Small intestine (tissue), 7 donors: ENCODE measurements at regions not wholly inside any gene's neighbourhood (a gene's known extent, or its start where the extent isn't known, plus 50 kb on each side); places are given as distances from the start of the nearest gene placed in this dataset.
A peak's percentile ranks its signal among the peaks of the same experiment; 100 is the strongest.

Experiments
- DNase-seq, 2 donors: peaks; one replicate each; pipeline versions ENCODE4 v3.0.0 to v3.0.0-alpha.2; 2013
- FAIRE-seq: peaks from 2 replicates; lab custom pipeline; 2012; peaks lifted over from hg19 to GRCh38; lab: Jason Lieb, UNC
- H3K27ac ChIP-seq, 3 donors: one replicate each; pipeline ENCODE4 v1.5.1; 2013; ENCODE audit warnings: low read length in 2 of 3, mild to moderate bottlenecking in 2 of 3, control low read depth in 1 of 3, inconsistent platforms in 1 of 3, low read depth in 1 of 3, moderate library complexity in 1 of 3
- H3K27me3 ChIP-seq, 3 donors: one replicate each; pipeline ENCODE4 v1.6.1; 2013; ENCODE audit warnings: low read length in 3 of 3, inconsistent platforms in 1 of 3; ENCODE audit not compliant: control insufficient read depth in 3 of 3, insufficient read depth in 3 of 3
- H3K36me3 ChIP-seq, 3 donors: one replicate each; pipeline ENCODE4 v1.6.1; 2013; ENCODE audit warnings: low read length in 3 of 3, inconsistent platforms in 1 of 3, low read depth in 1 of 3, mild to moderate bottlenecking in 1 of 3, moderate library complexity in 1 of 3; ENCODE audit not compliant: control insufficient read depth in 3 of 3, insufficient read depth in 2 of 3
- H3K4me1 ChIP-seq, 3 donors: one replicate each; pipeline ENCODE4 v1.6.1; 2013; ENCODE audit warnings: low read length in 2 of 3, inconsistent platforms in 1 of 3, low read depth in 1 of 3, mild to moderate bottlenecking in 1 of 3, moderate library complexity in 1 of 3; ENCODE audit not compliant: control insufficient read depth in 3 of 3, insufficient read depth in 2 of 3
- H3K4me3 ChIP-seq, 3 donors: one replicate each; pipeline ENCODE4 v1.5.1; 2013; ENCODE audit warnings: low read length in 3 of 3, control low read depth in 1 of 3, inconsistent platforms in 1 of 3, low read depth in 1 of 3, mild to moderate bottlenecking in 1 of 3, moderate library complexity in 1 of 3
- H3K9me3 ChIP-seq, 2 donors: one replicate each; pipeline ENCODE4 v1.6.1; 2013; ENCODE audit warnings: low read depth in 1 of 2, low read length in 1 of 2; ENCODE audit not compliant: control insufficient read depth in 2 of 2, insufficient read depth in 1 of 2
- WGBS, 3 donors: extraction: QIAGEN DNeasy Blood & Tissue Kit; methylation state at CpG; one replicate each; pipeline ENCODE4 v1.1.7; 2013; 5-methylcytosine and 5-hydroxymethylcytosine counted together
- donor health status: healthy with polysubstance abuse.
- donor health status: control.
- donor health status: control.
- donor health status: Bipolar disorder and iron deficiency.
- donor health status: healthy.

DNA sequence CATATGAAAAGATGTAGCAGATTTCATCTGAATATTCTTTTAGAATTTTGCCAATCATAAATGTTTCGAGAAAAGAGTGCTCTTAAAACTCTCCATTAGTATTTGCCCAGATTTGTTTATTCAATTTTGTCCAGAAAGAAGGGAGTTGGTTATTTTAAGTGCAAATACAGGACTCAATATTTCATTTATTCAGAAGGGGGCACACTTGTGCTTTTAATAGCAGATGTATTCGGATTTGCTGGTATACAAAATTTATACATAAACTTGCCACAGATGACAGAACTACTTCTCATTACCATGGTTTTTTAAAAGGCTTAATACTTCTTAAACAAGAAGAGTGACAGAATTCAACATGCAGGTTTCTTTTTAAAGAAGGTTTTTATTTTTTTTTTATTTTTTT lies 69.8 kb upstream of the GRM7 start:
- no peaks in the 10 kb centered on the region for H3K27me3 ChIP-seq
- FAIRE-seq: no peak
- no peaks in the 10 kb centered on the region for H3K36me3 ChIP-seq
- DNase-seq: no peak
- no peak overlapping the region for H3K27ac ChIP-seq
- no peaks in the 10 kb centered on the region for H3K9me3 ChIP-seq
- no peaks in the 10 kb centered on the region for H3K4me1 ChIP-seq
- 42 to 76% (median 67%) methylated on average over 2 of the region's 2 CpGs for WGBS, 3 donors
- no peak overlapping the region for H3K4me3 ChIP-seq

DNA sequence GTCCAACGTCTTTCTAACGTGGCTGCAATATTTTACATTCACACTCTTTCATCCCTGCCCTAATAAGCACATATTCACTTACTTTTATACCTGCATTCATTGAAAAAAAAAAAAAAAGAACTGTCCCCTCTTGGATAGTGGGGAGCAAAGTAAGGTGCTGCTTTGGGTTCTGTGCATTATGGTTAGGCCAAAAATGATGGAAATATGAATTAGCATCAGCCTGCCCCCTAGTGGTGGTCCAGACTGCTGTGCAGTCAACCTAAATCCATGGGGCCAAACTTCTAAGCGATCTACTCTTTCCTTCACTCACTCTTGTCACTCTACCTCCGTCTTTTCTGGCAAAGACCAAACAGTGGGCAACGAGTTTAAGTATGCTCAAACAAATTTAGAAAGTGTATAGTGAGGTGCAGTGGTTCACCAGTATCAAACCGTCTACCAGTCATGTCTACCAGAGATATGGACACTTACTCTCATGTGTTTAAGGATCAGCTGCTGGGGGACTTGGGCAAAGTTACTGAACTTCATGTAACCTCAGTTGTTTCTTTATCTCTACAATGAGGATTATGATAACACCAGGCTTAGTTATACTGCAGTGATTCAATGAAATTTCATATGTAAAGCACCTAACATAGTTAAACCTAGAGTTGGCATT lies 61.5 kb upstream of the GRM7 start:
- 43 to 61% (median 46%) methylated on average over 6 of the region's 6 CpGs for WGBS, 3 donors
- Histone ChIP-seq H3K9me3 (no peaks in the 10 kb centered on the region), H3K4me1 (no peaks in the 10 kb centered on the region), H3K36me3 (no peaks in the 10 kb centered on the region), H3K27me3 (no peaks in the 10 kb centered on the region), H3K27ac (no peak overlapping the region), H3K4me3 (no peak overlapping the region)
- DNase-seq: peak; percentile 43 to 52
- FAIRE-seq: no peak

DNA sequence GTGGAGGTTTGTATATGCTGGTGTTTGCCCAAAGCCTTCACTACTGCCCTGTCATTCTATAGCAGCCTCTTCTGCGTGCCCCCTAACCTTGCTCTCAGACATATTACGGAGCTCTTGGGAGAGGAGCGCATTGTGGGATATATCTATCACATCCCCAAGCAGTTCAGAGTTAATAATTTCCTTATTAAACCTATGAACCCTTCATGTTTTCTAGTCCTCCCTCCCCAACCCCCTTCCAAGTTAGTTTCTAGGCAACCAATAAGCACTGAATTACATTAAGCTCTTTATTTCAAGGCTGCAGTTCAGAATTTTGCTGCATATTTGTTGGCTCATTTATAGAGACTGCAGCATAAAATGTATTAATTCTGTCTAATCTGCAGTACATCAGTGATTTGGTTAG lies 57.3 kb upstream of the GRM7 start:
- DNase-seq: peak; percentile 1 to 8
- no peak for FAIRE-seq
- H3K36me3 ChIP-seq: no peaks in the 10 kb centered on the region
- H3K27ac ChIP-seq: no peak overlapping the region
- no peak overlapping the region for H3K4me3 ChIP-seq
- no peaks in the 10 kb centered on the region for H3K4me1 ChIP-seq
- WGBS, 3 donors: 48 to 82% (median 49%) methylated on average over 3 of the region's 3 CpGs
- no peaks in the 10 kb centered on the region for H3K9me3 ChIP-seq
- no peaks in the 10 kb centered on the region for H3K27me3 ChIP-seq

DNA sequence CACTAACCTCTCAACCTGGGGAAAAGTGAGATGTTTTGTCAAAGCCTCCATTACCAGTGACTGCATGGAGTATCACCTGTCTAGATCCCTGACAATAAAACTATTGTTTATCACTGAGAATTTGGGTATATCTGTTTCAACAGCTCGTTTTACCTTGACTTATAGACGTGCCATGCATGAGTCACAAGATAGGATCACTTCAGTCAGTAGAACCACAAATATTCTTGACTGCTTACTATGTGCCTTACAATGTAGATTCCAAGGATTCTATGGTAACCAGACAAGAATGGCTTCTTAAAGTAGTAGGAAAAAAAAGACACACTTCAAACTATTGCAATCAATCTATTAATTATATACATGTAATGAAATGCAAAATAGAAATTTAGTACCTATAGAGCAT lies 55.7 kb upstream of the GRM7 start:
- Histone ChIP-seq H3K27ac (no peak overlapping the region), H3K36me3 (no peaks in the 10 kb centered on the region), H3K4me1 (no peaks in the 10 kb centered on the region), H3K9me3 (no peaks in the 10 kb centered on the region), H3K4me3 (no peak overlapping the region), H3K27me3 (no peaks in the 10 kb centered on the region)
- FAIRE-seq: no peak
- WGBS, 3 donors: 15 to 44% (median 30%) methylated on average over 2 of the region's 2 CpGs
- no peak for DNase-seq

DNA sequence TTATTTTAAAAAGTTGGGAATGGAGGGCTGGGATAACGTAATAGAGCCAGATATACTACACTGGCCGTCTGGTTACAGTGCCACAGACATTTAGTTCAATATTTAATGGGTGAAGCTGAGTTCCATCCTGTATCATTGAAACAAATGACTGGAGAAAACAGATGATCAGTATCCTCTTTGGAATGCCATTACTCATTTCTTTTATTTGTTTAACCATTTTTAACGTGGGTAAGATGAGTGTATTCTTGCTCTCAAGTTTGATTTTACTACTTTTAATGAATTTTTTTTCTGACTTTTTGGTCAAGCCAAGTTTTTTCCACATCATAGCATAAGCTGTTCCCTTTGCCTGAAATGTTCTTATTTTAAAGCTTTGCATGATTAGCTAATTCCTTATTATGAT lies 53.9 kb upstream of the GRM7 start:
- Histone ChIP-seq H3K36me3 (no peaks in the 10 kb centered on the region), H3K27ac (no peak overlapping the region), H3K9me3 (no peaks in the 10 kb centered on the region), H3K27me3 (no peaks in the 10 kb centered on the region), H3K4me3 (no peak overlapping the region), H3K4me1 (no peaks in the 10 kb centered on the region)
- WGBS, 3 donors: 63 to 69% (median 68%) methylated on average over 3 of the region's 3 CpGs
- FAIRE-seq (no peak), DNase-seq (no peak)

DNA sequence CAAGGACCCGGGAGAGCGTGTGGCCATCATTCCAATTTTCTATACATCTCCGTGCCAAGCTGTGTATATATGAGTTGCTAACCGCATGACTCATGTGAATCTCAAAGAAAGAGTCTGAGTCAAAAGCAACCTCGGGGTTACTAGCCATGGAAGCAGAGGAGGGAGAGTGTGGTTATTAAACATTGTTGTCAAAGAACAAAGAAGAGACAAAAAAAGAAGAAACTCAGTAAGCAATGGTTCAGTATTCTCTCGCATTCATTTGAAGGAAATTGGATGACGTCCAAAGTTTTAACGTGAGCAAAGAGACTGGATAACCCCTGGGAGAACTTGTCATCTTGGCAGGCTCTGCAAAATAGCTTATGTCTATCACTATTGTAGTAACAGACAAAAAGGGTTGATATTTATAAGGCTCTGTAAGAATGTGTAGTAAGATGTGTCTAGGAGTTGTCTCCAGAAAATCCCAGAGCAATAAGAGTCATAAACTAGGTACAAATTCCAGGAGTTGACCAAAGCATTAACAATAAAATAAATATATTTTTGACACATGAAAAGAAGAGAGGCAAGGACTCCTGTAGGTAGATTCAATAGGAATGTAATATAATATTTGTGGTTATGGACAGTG lies 52.8 kb upstream of the GRM7 start:
- Histone ChIP-seq H3K9me3 (no peaks in the 10 kb centered on the region), H3K36me3 (no peaks in the 10 kb centered on the region), H3K27me3 (no peaks in the 10 kb centered on the region), H3K4me3 (no peak overlapping the region), H3K4me1 (no peaks in the 10 kb centered on the region), H3K27ac (no peak overlapping the region)
- FAIRE-seq: no peak
- 63 to 74% (median 68%) methylated on average over 8 of the region's 8 CpGs for WGBS, 3 donors
- DNase-seq: no peak

DNA sequence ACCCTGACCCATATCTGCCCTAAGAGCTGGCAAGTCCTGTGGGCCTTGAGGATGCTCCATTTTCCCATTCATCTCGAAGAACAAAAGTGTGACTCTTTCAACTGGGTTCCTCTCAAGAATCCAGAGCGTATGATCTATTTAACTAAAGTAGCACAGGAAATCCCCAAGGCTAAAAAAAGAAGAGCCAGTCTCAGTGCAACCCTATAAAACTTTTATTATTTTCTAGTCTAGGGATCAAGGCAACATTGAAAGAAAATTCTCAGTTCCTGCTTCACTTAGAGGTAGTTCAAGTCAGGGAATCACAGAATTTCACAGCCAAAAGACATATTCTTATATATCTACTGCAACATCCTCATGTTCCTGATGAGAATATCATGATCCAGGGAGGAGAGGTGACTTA lies 51.6 kb upstream of the GRM7 start:
- 63 to 75% (median 64%) methylated on average over 2 of the region's 2 CpGs for WGBS, 3 donors
- H3K27ac ChIP-seq: no peak overlapping the region
- no peaks in the 10 kb centered on the region for H3K9me3 ChIP-seq
- H3K36me3 ChIP-seq: no peaks in the 10 kb centered on the region
- no peak overlapping the region for H3K4me3 ChIP-seq
- FAIRE-seq (no peak), DNase-seq (no peak)
- H3K27me3 ChIP-seq: no peaks in the 10 kb centered on the region
- H3K4me1 ChIP-seq: no peaks in the 10 kb centered on the region
